Subcutaneous abdominal adipose tissue (tissue), 5 donors: ENCODE measurements at regions not wholly inside any gene's neighbourhood (a gene's known extent, or its start where the extent isn't known, plus 50 kb on each side); places are given as distances from the start of the nearest gene placed in this dataset.
"Not testable (repeated sequence)": the region's sequence is repeated elsewhere in the genome, so short reads cannot be mapped to it uniquely, and the experiment has no call there.

Experiments used
- H3K27ac ChIP-seq: one replicate; pipeline ENCODE4 v1.7.0; 2013; ENCODE audit warnings: low read depth, mild to moderate bottlenecking, inconsistent platforms, low read length, moderate library complexity
- H3K27me3 ChIP-seq, 5 donors: one replicate each; pipeline ENCODE4 v1.7.0; 2013; ENCODE audit warnings: low read length in 5 of 5, inconsistent platforms in 1 of 5; ENCODE audit not compliant: control insufficient read depth in 5 of 5, insufficient read depth in 4 of 5
- H3K36me3 ChIP-seq, 5 donors: one replicate each; pipeline ENCODE4 v1.7.0; 2013; ENCODE audit warnings: low read length in 5 of 5; ENCODE audit not compliant: control insufficient read depth in 5 of 5, insufficient read depth in 5 of 5
- H3K4me1 ChIP-seq, 5 donors: one replicate each; pipeline ENCODE4 v1.7.0; 2013; ENCODE audit warnings: low read length in 5 of 5, mild to moderate bottlenecking in 3 of 5, moderate library complexity in 1 of 5; ENCODE audit not compliant: control insufficient read depth in 5 of 5, insufficient read depth in 5 of 5
- H3K4me3 ChIP-seq, 5 donors: one replicate each; pipeline ENCODE4 v1.7.0; 2013; ENCODE audit warnings: low read length in 5 of 5, low read depth in 1 of 5
- H3K9ac ChIP-seq, 5 donors: one replicate each; pipeline ENCODE4 v1.7.0; 2013; ENCODE audit warnings: low read length in 5 of 5, mild to moderate bottlenecking in 4 of 5, moderate library complexity in 3 of 5
- H3K9me3 ChIP-seq, 5 donors: one replicate each; pipeline ENCODE4 v1.7.0; 2013; ENCODE audit warnings: low read length in 5 of 5; ENCODE audit not compliant: control insufficient read depth in 5 of 5
- donor health status: healthy.
- donor health status: healthy.
- donor health status: healthy.
- donor health status: healthy.
- donor health status: healthy.

GRCh38 chr4:3375688-3376087, 66.1 kb upstream of the HGFAC start:
- no peak overlapping the region for H3K27ac ChIP-seq
- peaks cover 0 to 8% (median 4%) of the 10 kb centered on the region in 5 donors for H3K36me3 ChIP-seq
- H3K4me1 ChIP-seq, result peaks cover 2 to 31% (median 21%) of the 10 kb centered on the region in 5 donors
- H3K9me3 ChIP-seq, result peaks cover 0 to 7% (median 0%) of the 10 kb centered on the region in 5 donors
- H3K9ac ChIP-seq, result no peak overlapping the region
- H3K27me3 ChIP-seq, result no peaks in the 10 kb centered on the region
- no peak overlapping the region for H3K4me3 ChIP-seq

- Histone ChIP-seq H3K36me3 (peaks cover 0 to 8% (median 4%) of the 10 kb centered on the region in 5 donors), H3K9ac (no peak overlapping the region), H3K4me3 (no peak overlapping the region), H3K27ac (no peak overlapping the region), H3K9me3 (peaks cover 0 to 7% (median 0%) of the 10 kb centered on the region in 5 donors), H3K27me3 (no peaks in the 10 kb centered on the region), H3K4me1 (peaks cover 0 to 26% (median 15%) of the 10 kb centered on the region in 5 donors)
Measured at GRCh38 chr4:3376266-3376665, 65.5 kb upstream of the HGFAC start.

- H3K4me1 ChIP-seq, result peaks cover 3 to 16% (median 8%) of the 10 kb centered on the region in 5 donors
Measured at GRCh38 chr4:3377557-3377956, 64.2 kb upstream of the HGFAC start.

GRCh38 chr4:3380336-3380735, 61.4 kb upstream of the HGFAC start:
- H3K4me1 ChIP-seq, result peaks cover 0 to 14% (median 7%) of the 10 kb centered on the region in 5 donors
- not testable (repeated sequence) for H3K27ac ChIP-seq, H3K9ac ChIP-seq, H3K27me3 ChIP-seq, H3K9me3 ChIP-seq, H3K4me3 ChIP-seq, H3K36me3 ChIP-seq

More at GRCh38 chr4:3377557-3377956, 64.2 kb upstream of the HGFAC start:
- Histone ChIP-seq H3K27ac (no peak overlapping the region), H3K9me3 (peaks cover 0 to 7% (median 0%) of the 10 kb centered on the region in 5 donors), H3K9ac (no peak overlapping the region), H3K36me3 (peaks cover 0 to 8% (median 4%) of the 10 kb centered on the region in 5 donors), H3K27me3 (no peaks in the 10 kb centered on the region), H3K4me3 (no peak overlapping the region)

- H3K36me3 ChIP-seq, H3K4me3 ChIP-seq, H3K9me3 ChIP-seq, H3K27ac ChIP-seq, H3K9ac ChIP-seq, H3K27me3 ChIP-seq: not testable (repeated sequence)
- H3K4me1 ChIP-seq, result peaks cover 0 to 18% (median 16%) of the 10 kb centered on the region in 5 donors
Measured at GRCh38 chr4:3381208-3381607, 60.6 kb upstream of the HGFAC start.

- H3K9ac ChIP-seq, result no peak overlapping the region
Measured at GRCh38 chr4:3382251-3382650, 59.5 kb upstream of the HGFAC start.

GRCh38 chr4:3384391-3384770, 57.4 kb upstream of the HGFAC start:
- peaks cover 8 to 50% (median 47%) of the 10 kb centered on the region in 5 donors for H3K4me1 ChIP-seq
- H3K36me3 ChIP-seq, result no peaks in the 10 kb centered on the region
- H3K27me3 ChIP-seq, result no peaks in the 10 kb centered on the region
- H3K9me3 ChIP-seq, result peaks cover 0 to 7% (median 0%) of the 10 kb centered on the region in 5 donors
- H3K27ac ChIP-seq, result peak overlapping the region; percentile 67
- H3K9ac ChIP-seq, result peak overlapping the region in 1 of 5 donors; percentile 70
- H3K4me3 ChIP-seq, result peak overlapping the region in 3 of 5 donors; percentile 34 to 58 (median 49)

More at GRCh38 chr4:3382251-3382650, 59.5 kb upstream of the HGFAC start:
- H3K27ac ChIP-seq, result no peak overlapping the region
- H3K27me3 ChIP-seq, result no peaks in the 10 kb centered on the region
- peaks cover 6 to 28% (median 26%) of the 10 kb centered on the region in 5 donors for H3K4me1 ChIP-seq
- no peak overlapping the region for H3K4me3 ChIP-seq
- H3K9me3 ChIP-seq, result peaks cover 0 to 7% (median 0%) of the 10 kb centered on the region in 5 donors
- no peaks in the 10 kb centered on the region for H3K36me3 ChIP-seq

- Histone ChIP-seq H3K27ac (peak overlapping the region; percentile 67), H3K4me3 (peak overlapping the region in 4 of 5 donors; percentile 34 to 58 (median 54)), H3K27me3 (no peaks in the 10 kb centered on the region), H3K4me1 (peaks cover 8 to 56% (median 49%) of the 10 kb centered on the region in 5 donors), H3K36me3 (no peaks in the 10 kb centered on the region), H3K9ac (peak overlapping the region in 4 of 5 donors; percentile 15 to 70 (median 36)), H3K9me3 (peaks cover 0 to 6% (median 0%) of the 10 kb centered on the region in 5 donors)
Measured at GRCh38 chr4:3384771-3385710, 56.7 kb upstream of the HGFAC start.

GRCh38 chr4:3385711-3386420, 55.9 kb upstream of the HGFAC start:
- no peaks in the 10 kb centered on the region for H3K9me3 ChIP-seq
- no peaks in the 10 kb centered on the region for H3K27me3 ChIP-seq
- H3K27ac ChIP-seq, result no peak overlapping the region
- H3K9ac ChIP-seq, result peak overlapping the region in 1 of 5 donors; percentile 35
- H3K4me3 ChIP-seq, result peak overlapping the region in 3 of 5 donors; percentile 49 to 58 (median 58)
- H3K36me3 ChIP-seq, result no peaks in the 10 kb centered on the region
- H3K4me1 ChIP-seq, result peaks cover 8 to 62% (median 51%) of the 10 kb centered on the region in 5 donors
